ENCODE measurements at regions not wholly inside any gene's neighbourhood (a gene's known extent, or its start where the extent isn't known, plus 50 kb on each side); places are given as distances from the start of the nearest gene placed in this dataset.

DNA sequence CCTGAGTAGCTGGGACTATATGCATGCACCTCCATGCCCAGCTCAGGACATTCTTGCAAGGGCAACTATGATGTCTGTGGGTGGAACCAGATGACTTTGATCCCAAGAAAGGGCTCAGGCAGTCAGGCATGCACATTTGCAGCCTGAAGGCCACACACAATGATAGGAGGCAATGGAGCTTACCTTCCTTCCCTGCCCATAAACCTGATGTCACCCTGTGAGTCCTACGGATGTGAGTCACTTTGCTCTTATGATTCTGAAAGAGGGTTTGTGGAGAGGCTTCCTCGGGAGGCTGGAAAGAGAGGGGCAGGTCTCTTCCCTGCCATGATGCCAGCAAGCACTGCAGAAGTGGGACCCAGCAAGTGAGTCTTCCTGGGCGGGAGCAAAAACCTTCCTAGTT, 202.4 kb downstream of the LY86 start:
- TF ChIP-seq, protein P1, sequence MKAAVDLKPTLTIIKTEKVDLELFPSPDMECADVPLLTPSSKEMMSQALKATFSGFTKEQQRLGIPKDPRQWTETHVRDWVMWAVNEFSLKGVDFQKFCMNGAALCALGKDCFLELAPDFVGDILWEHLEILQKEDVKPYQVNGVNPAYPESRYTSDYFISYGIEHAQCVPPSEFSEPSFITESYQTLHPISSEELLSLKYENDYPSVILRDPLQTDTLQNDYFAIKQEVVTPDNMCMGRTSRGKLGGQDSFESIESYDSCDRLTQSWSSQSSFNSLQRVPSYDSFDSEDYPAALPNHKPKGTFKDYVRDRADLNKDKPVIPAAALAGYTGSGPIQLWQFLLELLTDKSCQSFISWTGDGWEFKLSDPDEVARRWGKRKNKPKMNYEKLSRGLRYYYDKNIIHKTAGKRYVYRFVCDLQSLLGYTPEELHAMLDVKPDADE (IDR thresholded peaks at IDR 0.05), result no peak
- TF ChIP-seq, protein P2, sequence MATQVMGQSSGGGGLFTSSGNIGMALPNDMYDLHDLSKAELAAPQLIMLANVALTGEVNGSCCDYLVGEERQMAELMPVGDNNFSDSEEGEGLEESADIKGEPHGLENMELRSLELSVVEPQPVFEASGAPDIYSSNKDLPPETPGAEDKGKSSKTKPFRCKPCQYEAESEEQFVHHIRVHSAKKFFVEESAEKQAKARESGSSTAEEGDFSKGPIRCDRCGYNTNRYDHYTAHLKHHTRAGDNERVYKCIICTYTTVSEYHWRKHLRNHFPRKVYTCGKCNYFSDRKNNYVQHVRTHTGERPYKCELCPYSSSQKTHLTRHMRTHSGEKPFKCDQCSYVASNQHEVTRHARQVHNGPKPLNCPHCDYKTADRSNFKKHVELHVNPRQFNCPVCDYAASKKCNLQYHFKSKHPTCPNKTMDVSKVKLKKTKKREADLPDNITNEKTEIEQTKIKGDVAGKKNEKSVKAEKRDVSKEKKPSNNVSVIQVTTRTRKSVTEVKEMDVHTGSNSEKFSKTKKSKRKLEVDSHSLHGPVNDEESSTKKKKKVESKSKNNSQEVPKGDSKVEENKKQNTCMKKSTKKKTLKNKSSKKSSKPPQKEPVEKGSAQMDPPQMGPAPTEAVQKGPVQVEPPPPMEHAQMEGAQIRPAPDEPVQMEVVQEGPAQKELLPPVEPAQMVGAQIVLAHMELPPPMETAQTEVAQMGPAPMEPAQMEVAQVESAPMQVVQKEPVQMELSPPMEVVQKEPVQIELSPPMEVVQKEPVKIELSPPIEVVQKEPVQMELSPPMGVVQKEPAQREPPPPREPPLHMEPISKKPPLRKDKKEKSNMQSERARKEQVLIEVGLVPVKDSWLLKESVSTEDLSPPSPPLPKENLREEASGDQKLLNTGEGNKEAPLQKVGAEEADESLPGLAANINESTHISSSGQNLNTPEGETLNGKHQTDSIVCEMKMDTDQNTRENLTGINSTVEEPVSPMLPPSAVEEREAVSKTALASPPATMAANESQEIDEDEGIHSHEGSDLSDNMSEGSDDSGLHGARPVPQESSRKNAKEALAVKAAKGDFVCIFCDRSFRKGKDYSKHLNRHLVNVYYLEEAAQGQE (IDR thresholded peaks at IDR 0.05; ENCODE audit: unreplicated experiment), result no peak
- TF ChIP-seq ZNF331 (CRISPR knock-in tag; IDR thresholded peaks at IDR 0.05; ENCODE audit: low read depth) (no peak), ZNF114 (CRISPR knock-in tag; IDR thresholded peaks at IDR 0.05) (no peak), CREB1 (CRISPR knock-in tag; IDR thresholded peaks at IDR 0.05; ENCODE audit: low read depth) (no peak)
- TF ChIP-seq, protein P3, sequence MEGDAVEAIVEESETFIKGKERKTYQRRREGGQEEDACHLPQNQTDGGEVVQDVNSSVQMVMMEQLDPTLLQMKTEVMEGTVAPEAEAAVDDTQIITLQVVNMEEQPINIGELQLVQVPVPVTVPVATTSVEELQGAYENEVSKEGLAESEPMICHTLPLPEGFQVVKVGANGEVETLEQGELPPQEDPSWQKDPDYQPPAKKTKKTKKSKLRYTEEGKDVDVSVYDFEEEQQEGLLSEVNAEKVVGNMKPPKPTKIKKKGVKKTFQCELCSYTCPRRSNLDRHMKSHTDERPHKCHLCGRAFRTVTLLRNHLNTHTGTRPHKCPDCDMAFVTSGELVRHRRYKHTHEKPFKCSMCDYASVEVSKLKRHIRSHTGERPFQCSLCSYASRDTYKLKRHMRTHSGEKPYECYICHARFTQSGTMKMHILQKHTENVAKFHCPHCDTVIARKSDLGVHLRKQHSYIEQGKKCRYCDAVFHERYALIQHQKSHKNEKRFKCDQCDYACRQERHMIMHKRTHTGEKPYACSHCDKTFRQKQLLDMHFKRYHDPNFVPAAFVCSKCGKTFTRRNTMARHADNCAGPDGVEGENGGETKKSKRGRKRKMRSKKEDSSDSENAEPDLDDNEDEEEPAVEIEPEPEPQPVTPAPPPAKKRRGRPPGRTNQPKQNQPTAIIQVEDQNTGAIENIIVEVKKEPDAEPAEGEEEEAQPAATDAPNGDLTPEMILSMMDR (conservative IDR thresholded peaks at IDR 0.05; ENCODE audit: low read depth in 2 of 2), result no peak
- ATAC-seq (no peak), DNase-seq (ENCODE audit: low spot score) (no peak)

DNA sequence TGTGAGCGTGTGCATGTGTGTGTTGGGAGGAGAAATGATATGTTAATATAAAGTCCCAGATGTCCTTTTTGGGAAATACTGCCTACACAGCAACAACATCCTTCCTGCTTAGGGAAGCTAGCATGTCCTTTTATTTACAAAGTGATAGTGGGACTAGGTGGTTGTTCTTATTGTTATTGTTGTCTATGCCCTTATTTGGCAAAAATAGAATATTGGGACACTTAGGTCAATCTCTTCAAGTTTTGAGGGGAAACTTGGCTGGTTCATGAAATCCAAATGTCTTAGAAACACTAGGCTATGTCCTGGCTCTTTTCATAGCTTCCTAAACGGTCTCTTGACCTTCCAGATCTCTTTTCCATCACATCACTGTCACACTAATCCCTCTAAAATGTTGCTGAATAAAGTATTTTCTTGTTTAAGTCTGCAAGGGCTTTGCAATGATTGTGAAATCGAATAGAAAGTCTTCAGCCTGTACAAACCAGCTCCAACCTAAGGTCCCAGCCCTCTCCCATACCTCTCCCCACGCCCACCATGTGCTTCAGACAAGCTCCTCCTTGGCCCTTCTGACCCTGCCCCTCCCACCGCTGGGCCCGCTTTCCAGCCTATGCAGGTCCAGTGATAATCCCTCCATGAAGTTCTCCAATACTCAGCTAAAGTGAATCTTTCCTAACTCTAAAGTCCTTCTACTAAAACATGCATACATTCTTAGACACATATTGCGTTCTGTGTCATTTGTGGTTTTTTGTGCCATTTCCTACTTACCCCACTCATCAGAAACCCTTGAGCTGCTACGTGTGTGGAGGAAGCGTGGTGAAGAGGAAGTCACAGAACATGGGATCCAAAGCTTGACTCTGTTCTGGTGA, 205.1 kb downstream of the LY86 start:
- Histone ChIP-seq H3K79me2 (replicated peaks; ENCODE audit: insufficient read depth) (no peaks in the 10 kb centered on the region), H3K4me3 (no peak overlapping the region), H3K9me2 (ENCODE audit: insufficient read depth) (no peaks in the 10 kb centered on the region), H2AFZ (no peak overlapping the region), H3K27ac (ENCODE audit: low read depth) (no peak overlapping the region), H4K20me1 (replicated peaks; ENCODE audit: insufficient read depth) (no peaks in the 10 kb centered on the region), H3K36me3 (ENCODE audit: insufficient read depth) (no peaks in the 10 kb centered on the region), H3K27me3 (ENCODE audit: insufficient read depth) (no peaks in the 10 kb centered on the region), H3K4me1 (ENCODE audit: insufficient read depth) (no peaks in the 10 kb centered on the region), H3F3A (replicated peaks; ENCODE audit: low read depth) (no peaks in the 10 kb centered on the region), H3K4me2 (no peak overlapping the region)
- Mint-ChIP-seq H3K4me1 (peaks cover 7% of the 10 kb centered on the region; the same call in 2 of the 3 replicates), H3K27ac (no peak overlapping the region), H3K36me3 (ENCODE audit: low read depth) (no peaks in the 10 kb centered on the region), H3K9me3 (no peaks in the 10 kb centered on the region), H3K4me3 (no peak overlapping the region), H3K27me3 (ENCODE audit: insufficient read depth, low read depth, poor library complexity) (no peaks in the 10 kb centered on the region)
- DNase-seq (ENCODE audit: low spot score) (no peak), ATAC-seq (no peak)
- TF ChIP-seq, protein P3 (conservative IDR thresholded peaks at IDR 0.05; ENCODE audit: low read depth in 2 of 2), result no peak
- TF ChIP-seq STAT1 (IDR thresholded peaks at IDR 0.05; ENCODE audit: unreplicated experiment) (no peak), NANOG (IDR thresholded peaks at IDR 0.05; ENCODE audit: borderline replicate concordance) (no peak), EZH2phosphoT487 (IDR thresholded peaks at IDR 0.05; ENCODE audit: unreplicated experiment) (no peak), JUNB (IDR thresholded peaks at IDR 0.05; ENCODE audit: unreplicated experiment) (no peak)
- TF ChIP-seq, protein P1 (IDR thresholded peaks at IDR 0.05), result no peak

More for the DNA sequence above, 202.4 kb downstream of the LY86 start:
- no peaks in the 10 kb centered on the region for H4K20me1 ChIP-seq (replicated peaks; ENCODE audit: insufficient read depth)
- Mint-ChIP-seq H3K9me3 (no peaks in the 10 kb centered on the region), H3K4me3 (no peak overlapping the region), H3K27me3 (ENCODE audit: insufficient read depth, low read depth, poor library complexity) (peaks cover 2% of the 10 kb centered on the region), H3K36me3 (ENCODE audit: low read depth) (no peaks in the 10 kb centered on the region), H3K27ac (no peak overlapping the region), H3K4me1 (peaks cover 11% of the 10 kb centered on the region; the same call in 2 of the 3 replicates)
- H3K27me3 ChIP-seq (ENCODE audit: insufficient read depth), result no peaks in the 10 kb centered on the region
- no peaks in the 10 kb centered on the region for H3K9me2 ChIP-seq (ENCODE audit: insufficient read depth)
- H3K4me3 ChIP-seq, result no peak overlapping the region
- no peak overlapping the region for H3K27ac ChIP-seq (ENCODE audit: low read depth)
- no peaks in the 10 kb centered on the region for H3F3A ChIP-seq (replicated peaks; ENCODE audit: low read depth)
- H3K4me1 ChIP-seq (ENCODE audit: insufficient read depth), result no peaks in the 10 kb centered on the region
- H2AFZ ChIP-seq, result no peak overlapping the region
- no peaks in the 10 kb centered on the region for H3K79me2 ChIP-seq (replicated peaks; ENCODE audit: insufficient read depth)
- H3K4me2 ChIP-seq, result no peak overlapping the region
- H3K36me3 ChIP-seq (ENCODE audit: insufficient read depth), result no peaks in the 10 kb centered on the region
